GM18505 (cell line): ENCODE measurements at regions not wholly inside any gene's neighbourhood (a gene's known extent, or its start where the extent isn't known, plus 50 kb on each side); places are given as distances from the start of the nearest gene placed in this dataset.
"Not testable (repeated sequence)": the region's sequence is repeated elsewhere in the genome, so short reads cannot be mapped to it uniquely, and the experiment has no call there.

Source experiments
- ATAC-seq: cut with Tn5 transposase; IDR thresholded peaks from one replicate; pipeline ENCODE4 v1.9.1; 2021; ENCODE audit not compliant: unreplicated experiment
- POLR2A ChIP-seq: IDR thresholded peaks from 4 replicates; pipeline ENCODE4 v1.6.1; 2011; ENCODE audit warnings: borderline replicate concordance; ENCODE audit not compliant: insufficient read depth, insufficient read length; ENCODE audit errors: extremely low read depth

GRCh38 chr2:91422102-91422501 is 2730.6 kb downstream of the RPIA start:
- not testable (repeated sequence) for ATAC-seq

DNA sequence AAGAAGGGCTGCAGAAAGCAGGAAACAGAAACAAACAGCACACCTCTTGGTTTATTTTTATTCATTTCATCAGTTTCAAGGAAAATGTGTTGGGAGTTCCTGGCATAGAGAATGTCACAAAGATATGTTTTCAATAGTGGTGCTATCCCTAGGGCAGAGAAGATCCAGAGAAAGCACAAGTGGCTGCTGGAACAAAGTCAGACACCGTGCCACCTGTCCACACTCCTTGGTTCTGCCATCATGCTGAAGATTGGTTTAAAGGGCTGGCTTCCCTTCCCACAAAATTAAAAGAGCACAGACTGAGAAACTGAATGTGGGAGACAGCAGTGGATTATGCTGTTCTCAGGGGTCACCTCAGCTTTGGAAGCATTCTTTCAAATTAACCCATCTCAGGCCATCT is 2735.7 kb downstream of the RPIA start:
- ATAC-seq: not testable (repeated sequence)

- not testable (repeated sequence) for ATAC-seq
Measured at GRCh38 chr2:91441932-91442245, 2750.4 kb downstream of the RPIA start.

- no peak for ATAC-seq
- no peak for TF ChIP-seq POLR2A
Measured at GRCh38 chr2:91442246-91442905, 2750.9 kb downstream of the RPIA start.

DNA sequence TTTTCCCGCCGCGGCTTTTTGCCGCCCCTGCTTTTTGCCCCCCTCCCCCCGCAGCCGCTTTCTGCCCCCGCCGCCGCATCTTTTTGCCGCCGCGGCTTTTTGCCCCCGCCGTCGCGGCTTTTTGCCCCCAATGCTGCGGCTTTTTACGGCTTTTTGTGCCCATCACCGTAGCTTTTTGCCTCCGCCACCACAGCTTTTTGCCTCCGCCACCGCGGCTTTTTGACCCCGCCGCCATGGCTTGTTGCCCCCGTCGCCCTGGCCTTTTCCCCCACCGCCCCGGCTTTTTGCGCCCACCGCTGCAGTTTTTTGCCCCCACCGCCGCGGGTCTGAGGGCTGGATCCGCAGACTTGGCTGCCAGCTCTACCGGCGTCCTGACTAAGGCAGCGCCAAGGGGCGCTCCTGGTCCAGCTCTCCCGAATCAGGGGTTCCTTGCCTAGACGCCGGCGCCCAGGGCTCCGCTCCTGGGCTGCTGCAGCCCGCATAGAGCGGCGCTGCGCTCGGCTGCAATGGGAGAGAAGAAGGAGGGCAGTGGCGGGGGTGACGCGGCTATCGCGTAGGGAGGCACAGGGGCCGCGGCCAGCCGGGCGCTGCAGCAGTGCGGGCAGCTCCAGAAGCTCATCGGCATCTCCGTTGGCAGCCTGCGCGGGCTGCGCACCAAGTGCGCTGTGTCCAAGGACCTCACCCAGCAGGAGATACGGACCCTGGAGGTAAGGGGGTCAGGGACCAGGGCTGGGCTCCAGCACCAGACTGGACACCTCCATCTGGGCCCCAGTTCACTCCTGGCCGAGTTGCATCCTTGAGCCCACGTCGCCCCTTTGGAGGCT is 2751.6 kb downstream of the RPIA start:
- ATAC-seq: not testable (repeated sequence)

DNA sequence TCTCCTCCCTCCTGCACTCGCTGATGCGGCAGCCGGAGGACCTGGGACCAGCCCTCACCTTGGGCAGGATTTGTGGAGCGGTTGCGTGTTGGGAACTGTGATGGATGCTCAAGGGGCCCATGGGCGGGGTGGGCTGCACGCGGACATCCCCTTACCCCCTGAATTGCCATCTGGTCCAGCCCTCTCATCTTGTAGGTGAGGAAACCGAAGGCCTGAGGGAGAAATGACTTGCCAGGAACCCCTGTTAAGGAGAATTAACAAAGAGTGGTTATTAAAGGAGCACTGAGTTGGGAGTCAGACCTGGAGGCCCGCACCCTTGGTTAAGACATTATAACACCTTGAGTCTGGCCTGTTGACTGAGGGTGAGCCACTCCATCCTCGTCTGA is 2752.2 kb downstream of the RPIA start:
- not testable (repeated sequence) for ATAC-seq

GRCh38 chr2:91445705-91446104 is 2754.2 kb downstream of the RPIA start:
- not testable (repeated sequence) for ATAC-seq

DNA sequence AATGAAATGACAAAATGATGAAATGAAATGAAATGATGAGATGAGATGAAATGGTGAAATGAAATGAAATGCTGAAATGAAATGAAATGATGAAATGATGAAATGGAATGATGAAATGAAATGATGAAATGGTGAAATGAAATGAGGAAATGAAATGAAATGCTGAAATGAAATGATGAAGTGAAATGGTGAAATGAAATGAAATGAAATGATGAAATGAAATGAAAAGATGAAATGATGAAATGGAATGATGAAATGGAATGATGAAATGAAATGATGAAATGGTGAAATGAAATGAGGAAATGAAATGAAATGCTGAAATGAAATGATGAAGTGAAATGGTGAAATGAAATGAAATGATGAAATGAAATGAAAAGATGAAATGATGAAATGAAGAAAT is 2755.0 kb downstream of the RPIA start:
- ATAC-seq: not testable (repeated sequence)

DNA sequence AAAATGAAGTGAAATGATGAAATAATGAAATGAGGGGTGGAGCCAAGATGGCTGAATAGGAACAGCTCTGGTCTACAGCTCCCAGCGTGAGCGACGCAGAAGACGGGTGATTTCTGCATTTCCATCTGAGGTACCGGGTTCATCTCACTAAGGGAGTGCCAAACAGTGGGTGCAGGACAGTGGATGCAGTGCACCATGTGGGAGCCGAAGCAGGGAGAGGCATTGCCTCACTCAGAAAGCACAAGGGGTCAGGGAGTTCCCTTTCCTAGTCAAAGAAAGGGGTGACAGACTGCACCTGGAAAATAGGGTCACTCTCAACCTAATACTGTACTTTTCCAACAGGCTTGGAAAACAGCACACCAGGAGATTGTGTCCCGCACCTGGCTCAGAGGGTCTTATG is 2755.4 kb downstream of the RPIA start:
- ATAC-seq: not testable (repeated sequence)

GRCh38 chr2:91447508-91447907 is 2756.0 kb downstream of the RPIA start:
- ATAC-seq: not testable (repeated sequence)

DNA sequence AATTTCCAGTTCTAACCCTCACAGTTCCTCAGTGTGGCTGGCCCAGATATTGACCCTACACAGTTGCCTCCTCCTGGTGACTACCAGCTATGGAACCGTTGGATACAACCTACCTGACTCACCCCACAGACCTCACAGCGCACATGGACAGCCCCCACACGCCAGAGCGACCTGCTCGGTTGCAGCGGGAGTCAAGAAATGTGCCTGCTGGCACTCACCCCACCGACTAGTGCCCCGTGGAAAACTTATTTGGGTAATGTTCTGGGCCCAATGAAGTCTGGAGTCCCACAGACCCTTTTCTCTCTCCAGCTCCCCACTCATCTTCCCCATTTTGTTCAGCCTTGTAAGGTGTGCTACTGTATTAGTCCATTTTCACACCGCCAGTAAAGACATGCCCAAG is 2770.8 kb downstream of the RPIA start:
- ATAC-seq: not testable (repeated sequence)

GRCh38 chr2:91463007-91463406 is 2771.5 kb downstream of the RPIA start:
- not testable (repeated sequence) for ATAC-seq

GRCh38 chr2:91466780-91467363 is 2775.4 kb downstream of the RPIA start:
- not testable (repeated sequence) for ATAC-seq

GRCh38 chr2:91476244-91476935 is 2784.9 kb downstream of the RPIA start:
- ATAC-seq: not testable (repeated sequence)

DNA sequence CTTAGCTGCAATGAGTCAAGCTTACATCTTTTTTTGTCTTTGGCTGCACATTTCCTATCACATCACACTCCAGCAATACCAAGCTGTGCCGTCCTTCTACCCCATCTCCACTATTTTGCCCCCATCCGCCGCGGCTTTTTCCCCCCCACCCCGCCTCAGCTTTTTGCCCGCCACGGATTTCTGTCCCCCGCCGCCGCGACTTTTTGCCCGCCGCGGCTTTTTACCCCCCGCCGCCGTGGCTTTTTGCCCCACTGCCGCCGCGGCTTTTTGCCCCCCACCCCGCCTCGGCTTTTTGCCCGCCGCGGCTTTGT is 2785.4 kb downstream of the RPIA start:
- ATAC-seq: not testable (repeated sequence)

- ATAC-seq: not testable (repeated sequence)
Measured at GRCh38 chr2:91477291-91477690, 2785.8 kb downstream of the RPIA start.
